Fibroblast of skin of abdomen (primary cell): ENCODE measurements at regions not wholly inside any gene's neighbourhood (a gene's known extent, or its start where the extent isn't known, plus 50 kb on each side); places are given as distances from the start of the nearest gene placed in this dataset.

Experiments
- DNase-seq: peaks from one replicate; pipeline ENCODE4 v3.0.0-alpha.2; 2013

GRCh38 chr3:22495791-22496190 is 707.3 kb upstream of the UBE2E2 start:
- no peak for DNase-seq

GRCh38 chr3:22496641-22497040 is 706.5 kb upstream of the UBE2E2 start:
- DNase-seq, result no peak

DNA sequence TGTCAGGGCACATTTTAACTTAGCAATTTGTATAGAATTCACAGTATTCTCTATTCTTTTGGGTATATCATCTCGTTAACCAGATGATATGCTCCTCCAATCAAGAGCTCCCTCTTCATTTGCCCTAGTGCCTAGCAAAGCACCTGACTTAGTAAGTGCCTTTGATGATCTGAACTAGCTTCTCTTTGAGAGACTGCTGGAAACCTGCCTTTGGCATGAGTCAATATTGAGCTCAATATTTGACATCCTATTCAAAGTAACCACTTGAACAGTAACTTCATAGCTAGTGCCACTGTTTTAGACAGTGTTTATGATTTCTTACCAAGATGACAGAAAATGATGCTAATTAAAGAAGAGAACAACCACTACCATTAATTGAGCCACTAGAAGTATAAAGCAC is 696.3 kb upstream of the UBE2E2 start:
- no peak for DNase-seq

- DNase-seq, result no peak
Observed at GRCh38 chr3:22507709-22508108, 695.4 kb upstream of the UBE2E2 start.

GRCh38 chr3:22523925-22524324 is 679.2 kb upstream of the UBE2E2 start:
- no peak for DNase-seq

DNA sequence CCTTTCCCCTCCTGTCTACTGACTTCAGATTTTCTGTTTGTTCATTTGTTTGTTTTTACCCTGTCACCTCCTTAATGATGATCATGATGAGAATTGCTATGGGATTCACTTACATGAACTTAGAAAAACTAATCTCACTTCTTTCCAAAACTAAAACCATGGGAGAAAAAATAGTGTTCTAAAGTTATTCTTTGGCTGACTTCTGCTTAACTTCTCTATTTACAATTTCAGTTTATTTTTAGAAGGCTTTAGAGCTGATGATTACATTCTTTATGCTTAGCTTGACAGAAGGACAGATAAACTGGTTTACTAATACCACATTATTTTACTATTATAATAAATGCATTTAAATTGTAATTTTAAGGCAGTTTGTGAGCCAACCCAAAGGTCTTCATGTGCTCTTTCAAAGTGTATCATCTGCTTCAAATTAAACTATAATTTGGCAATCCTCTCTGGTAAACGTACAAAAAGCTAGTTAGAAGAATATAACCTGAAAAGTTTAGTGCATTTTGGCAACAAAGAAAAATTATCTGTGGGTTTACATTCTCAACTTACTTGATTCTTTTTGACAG is 676.8 kb upstream of the UBE2E2 start:
- DNase-seq, result no peak

GRCh38 chr3:22536541-22536940 is 666.6 kb upstream of the UBE2E2 start:
- no peak for DNase-seq

- DNase-seq, result no peak
Observed at GRCh38 chr3:22537560-22537959, 665.6 kb upstream of the UBE2E2 start.

DNA sequence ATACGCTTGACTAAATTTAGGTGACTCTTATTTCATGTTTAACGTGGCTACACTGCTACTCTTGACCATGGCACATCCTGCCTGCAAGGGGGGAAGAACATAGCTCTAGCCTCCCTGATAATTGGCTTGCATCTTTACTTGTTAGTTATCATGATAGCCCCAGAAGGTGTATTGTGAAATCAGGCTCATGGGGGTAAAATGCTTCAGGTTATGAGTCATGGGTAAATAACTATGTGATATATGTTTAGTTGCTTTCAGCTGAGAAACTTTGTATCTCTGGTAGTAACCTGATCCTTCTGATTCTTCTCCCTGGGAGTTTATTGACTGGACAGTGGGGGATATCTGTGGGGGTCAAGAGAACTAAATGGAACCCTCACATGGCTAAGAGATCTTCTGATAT is 660.8 kb upstream of the UBE2E2 start:
- peak; percentile 18 for DNase-seq

DNA sequence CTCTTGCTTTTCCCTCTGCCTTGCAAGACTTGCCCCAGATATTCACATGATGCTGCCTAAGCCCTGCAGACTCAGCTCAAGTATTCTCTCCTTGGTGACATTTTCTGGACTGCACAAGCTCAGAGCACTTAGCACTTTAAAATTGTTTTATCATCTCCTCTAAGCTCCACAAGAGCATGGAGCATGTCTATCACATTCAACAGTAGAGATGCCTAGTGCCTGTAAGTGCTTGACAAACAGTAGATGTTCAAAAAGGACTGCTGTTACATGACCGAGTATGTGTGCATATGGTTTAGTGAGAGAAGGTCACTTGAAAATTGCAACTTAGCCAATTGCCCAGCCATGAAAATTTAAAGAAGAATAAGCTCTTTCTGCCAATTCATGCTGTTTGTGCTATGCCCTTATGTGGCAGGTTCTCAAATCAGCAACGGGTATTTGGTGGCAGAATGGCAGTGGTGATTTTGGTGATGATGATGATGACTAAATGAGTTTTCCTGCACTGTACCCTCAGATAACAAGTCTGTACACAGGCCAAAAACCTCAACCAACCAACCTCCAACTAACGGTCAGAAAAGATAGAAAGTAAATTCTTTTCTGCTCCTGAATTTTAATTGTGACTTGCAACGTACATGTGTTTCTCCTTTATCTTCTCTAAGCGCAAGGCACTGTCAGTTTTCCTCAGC is 647.2 kb upstream of the UBE2E2 start:
- DNase-seq, result no peak

GRCh38 chr3:22565393-22565792 is 637.7 kb upstream of the UBE2E2 start:
- no peak for DNase-seq

DNA sequence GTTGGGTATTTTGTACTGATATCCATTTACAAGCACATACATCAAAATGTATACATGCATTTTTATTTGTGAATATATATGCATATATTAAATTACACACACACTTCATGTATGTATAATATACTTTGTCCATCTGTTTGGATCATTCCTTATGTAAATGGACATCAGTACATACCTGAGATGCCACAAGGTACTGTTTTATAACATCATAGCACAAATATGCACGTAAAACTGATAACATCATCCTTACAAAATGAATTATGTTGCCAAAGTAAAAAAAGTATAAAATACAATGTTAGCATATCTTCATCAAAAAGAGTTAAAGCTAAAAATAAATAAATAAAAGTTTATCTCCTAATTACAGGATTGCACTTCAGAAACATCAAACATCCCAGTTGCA is 634.8 kb upstream of the UBE2E2 start:
- no peak for DNase-seq

- no peak for DNase-seq
Observed at GRCh38 chr3:22569570-22569969, 633.6 kb upstream of the UBE2E2 start.

DNA sequence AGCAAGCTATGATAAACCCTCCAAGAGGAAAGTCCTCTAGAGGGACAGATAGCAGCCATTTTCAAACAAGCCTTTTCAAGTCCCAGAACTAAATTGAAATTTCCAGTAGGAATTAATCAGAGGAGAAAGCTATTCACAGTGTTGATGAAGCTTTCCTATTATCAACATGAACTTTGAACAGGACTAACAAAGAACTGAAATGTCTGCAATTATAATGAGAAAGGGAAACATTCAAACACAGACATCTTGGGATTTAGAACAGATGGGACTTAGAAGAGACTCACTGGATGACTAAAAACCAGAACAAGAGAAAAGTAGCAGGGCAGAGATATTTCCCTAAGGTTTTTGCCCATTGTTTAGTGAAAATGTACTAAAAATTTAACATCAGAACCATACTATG is 622.1 kb upstream of the UBE2E2 start:
- DNase-seq, result no peak

- DNase-seq, result no peak
Observed at GRCh38 chr3:22582266-22582665, 620.9 kb upstream of the UBE2E2 start.

DNA sequence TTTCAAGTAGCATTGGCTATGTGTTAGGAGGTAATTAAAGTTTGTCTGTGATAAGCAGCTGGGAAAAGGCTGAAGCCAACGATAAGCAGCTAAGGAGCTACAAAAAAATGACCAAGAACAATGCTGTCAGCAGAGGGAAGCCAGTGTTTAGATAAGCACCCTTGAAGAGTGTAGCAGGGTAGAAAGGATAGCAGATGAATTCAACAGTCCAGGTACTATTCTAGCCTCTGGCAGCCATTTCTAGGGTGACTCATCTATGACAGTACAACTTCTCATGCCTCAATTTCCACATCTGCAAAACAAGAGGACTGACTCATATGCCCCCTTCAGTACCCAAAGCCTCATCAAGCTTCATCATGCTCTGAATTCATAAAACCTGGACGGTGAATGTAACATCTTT is 617.6 kb upstream of the UBE2E2 start:
- DNase-seq, result peak; percentile 26

GRCh38 chr3:22585911-22586310 is 617.2 kb upstream of the UBE2E2 start:
- peak; percentile 3 for DNase-seq

- no peak for DNase-seq
Observed at GRCh38 chr3:22587446-22587845, 615.7 kb upstream of the UBE2E2 start.

DNA sequence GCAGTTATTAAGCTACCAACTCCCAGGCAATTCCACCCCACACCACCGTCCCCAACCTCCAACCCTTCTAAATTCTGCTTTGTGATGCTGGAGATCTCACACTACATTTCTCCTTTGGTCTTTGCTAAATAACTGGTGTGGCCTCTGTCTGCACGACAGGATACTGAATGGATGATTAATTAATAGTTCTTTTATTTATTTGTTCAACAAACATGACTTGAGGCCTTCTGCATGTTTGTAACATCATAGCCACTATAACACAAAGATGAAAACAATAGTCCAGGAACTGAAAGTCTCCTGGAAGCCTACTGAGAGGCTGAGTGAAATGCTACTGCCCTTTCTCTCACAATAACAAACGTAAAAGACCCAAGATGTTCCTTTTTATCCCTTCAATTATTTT is 609.5 kb upstream of the UBE2E2 start:
- no peak for DNase-seq

GRCh38 chr3:22594990-22595389 is 608.1 kb upstream of the UBE2E2 start:
- no peak for DNase-seq

DNA sequence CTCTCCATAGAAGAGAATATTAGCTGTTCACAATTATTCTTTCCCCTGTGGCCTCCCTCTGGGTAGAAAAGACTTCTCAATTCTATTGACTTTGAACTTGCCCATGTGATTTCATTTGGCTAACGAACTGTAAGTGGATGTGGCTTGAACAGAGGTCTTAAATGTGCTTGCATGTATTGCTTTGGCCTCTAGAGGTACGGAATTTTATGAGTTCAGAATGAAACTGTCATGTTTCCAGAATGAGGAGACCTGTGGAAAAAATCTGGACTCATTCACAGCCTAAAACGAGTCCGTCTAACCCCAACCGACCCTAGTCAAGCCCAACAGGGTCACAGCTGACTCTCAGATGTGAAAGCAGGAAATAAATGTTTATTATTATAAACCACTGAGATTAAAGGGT is 596.7 kb upstream of the UBE2E2 start:
- no peak for DNase-seq

DNA sequence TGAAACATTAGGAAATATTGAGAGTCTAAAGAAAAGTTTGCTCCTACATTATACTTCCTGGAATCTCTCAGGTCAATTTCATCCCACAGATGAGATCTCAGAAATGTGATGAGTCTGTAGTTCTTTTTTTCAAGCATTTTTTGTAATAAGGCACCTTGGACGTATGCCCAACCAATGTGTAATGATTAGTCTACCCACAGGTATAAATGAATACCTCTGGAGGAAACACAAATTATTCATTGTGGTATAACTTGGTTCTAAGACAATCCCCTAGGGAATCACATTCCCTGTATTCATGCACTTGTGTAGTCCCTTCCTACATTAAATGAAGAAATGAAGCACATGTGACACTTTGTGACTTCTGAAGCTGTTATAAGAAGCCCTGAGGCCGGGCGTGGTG is 596.2 kb upstream of the UBE2E2 start:
- no peak for DNase-seq

GRCh38 chr3:22608093-22608492 is 595.0 kb upstream of the UBE2E2 start:
- no peak for DNase-seq

- DNase-seq, result no peak
Observed at GRCh38 chr3:22608721-22609120, 594.4 kb upstream of the UBE2E2 start.

GRCh38 chr3:22609139-22609538 is 594.0 kb upstream of the UBE2E2 start:
- peak; percentile 33 for DNase-seq
